Mesendoderm (in vitro differentiated cells): ENCODE measurements at regions not wholly inside any gene's neighbourhood (a gene's known extent, or its start where the extent isn't known, plus 50 kb on each side); places are given as distances from the start of the nearest gene placed in this dataset.

Experiments
- DNase-seq: peaks from one replicate; pipeline ENCODE4 v3.0.0; 2013
- H2AK5ac ChIP-seq: 2 replicates; pipeline ENCODE4 v1.6.1; 2013; ENCODE audit warnings: low read length, inconsistent platforms
- H2BK120ac ChIP-seq: 2 replicates; pipeline ENCODE4 v1.6.1; 2013; ENCODE audit warnings: low read depth, mild to moderate bottlenecking, low read length, moderate library complexity, mixed read lengths
- H2BK15ac ChIP-seq: replicated peaks from 2 replicates; pipeline ENCODE4 v1.6.1; 2013; ENCODE audit warnings: low read depth, mild to moderate bottlenecking, moderate library complexity
- H2BK5ac ChIP-seq: 2 replicates; pipeline ENCODE4 v1.6.1; 2013; ENCODE audit warnings: low read length, inconsistent platforms
- H3K18ac ChIP-seq: 2 replicates; pipeline ENCODE4 v1.6.1; 2013; ENCODE audit warnings: mild to moderate bottlenecking, low read length, mixed read lengths
- H3K23ac ChIP-seq: one replicate; pipeline ENCODE4 v1.6.1; 2013; ENCODE audit warnings: low read length
- H3K27ac ChIP-seq: 2 replicates; pipeline ENCODE4 v1.5.1; 2013; ENCODE audit warnings: low read depth, mild to moderate bottlenecking, inconsistent platforms, low read length, moderate library complexity
- H3K27me3 ChIP-seq: 2 replicates; pipeline ENCODE4 v1.6.1; 2013; ENCODE audit warnings: low read length, control low read depth, mild to moderate bottlenecking, inconsistent platforms; ENCODE audit not compliant: insufficient read depth, poor library complexity
- H3K36me3 ChIP-seq: 2 replicates; pipeline ENCODE4 v1.6.1; 2013; ENCODE audit warnings: low read length, inconsistent platforms; ENCODE audit not compliant: control insufficient read depth, insufficient read depth
- H3K4ac ChIP-seq: one replicate; pipeline ENCODE4 v1.6.1; 2013; ENCODE audit warnings: low read depth, mild to moderate bottlenecking, low read length, moderate library complexity
- H3K4me1 ChIP-seq: 2 replicates; pipeline ENCODE4 v1.6.1; 2013; ENCODE audit warnings: low read depth, low read length, inconsistent platforms; ENCODE audit not compliant: control insufficient read depth
- H3K4me2 ChIP-seq: 2 replicates; pipeline ENCODE4 v1.6.1; 2013; ENCODE audit warnings: low read length
- H3K4me3 ChIP-seq: 2 replicates; pipeline ENCODE4 v1.5.1; 2013; ENCODE audit warnings: mild to moderate bottlenecking, low read length
- H3K56ac ChIP-seq: one replicate; pipeline ENCODE4 v1.6.1; 2013; ENCODE audit warnings: low read length
- H3K79me1 ChIP-seq: 2 replicates; pipeline ENCODE4 v1.6.1; 2013; ENCODE audit warnings: low read length, inconsistent platforms
- H3K79me2 ChIP-seq: 2 replicates; pipeline ENCODE4 v1.6.1; 2013; ENCODE audit warnings: mild to moderate bottlenecking, low read length; ENCODE audit not compliant: control insufficient read depth, insufficient read depth
- H3K9ac ChIP-seq: 2 replicates; pipeline ENCODE4 v1.6.1; 2013; ENCODE audit warnings: low read length, inconsistent platforms
- H4K5ac ChIP-seq: one replicate; pipeline ENCODE4 v1.6.1; 2013; ENCODE audit warnings: low read length
- H4K8ac ChIP-seq: one replicate; pipeline ENCODE4 v1.6.1; 2013; ENCODE audit warnings: low read depth, mild to moderate bottlenecking, control low read depth, low read length, moderate library complexity
- WGBS: extraction: QIAGEN DNeasy Blood & Tissue Kit; methylation state at CpG from one replicate; pipeline ENCODE4 v1.1.7; 2013; ENCODE audit warnings: low lambda C conversion rate, missing lambda C conversion rate; ENCODE audit not compliant: insufficient coverage; ENCODE audit errors: extremely low coverage; 5-methylcytosine and 5-hydroxymethylcytosine counted together

DNA sequence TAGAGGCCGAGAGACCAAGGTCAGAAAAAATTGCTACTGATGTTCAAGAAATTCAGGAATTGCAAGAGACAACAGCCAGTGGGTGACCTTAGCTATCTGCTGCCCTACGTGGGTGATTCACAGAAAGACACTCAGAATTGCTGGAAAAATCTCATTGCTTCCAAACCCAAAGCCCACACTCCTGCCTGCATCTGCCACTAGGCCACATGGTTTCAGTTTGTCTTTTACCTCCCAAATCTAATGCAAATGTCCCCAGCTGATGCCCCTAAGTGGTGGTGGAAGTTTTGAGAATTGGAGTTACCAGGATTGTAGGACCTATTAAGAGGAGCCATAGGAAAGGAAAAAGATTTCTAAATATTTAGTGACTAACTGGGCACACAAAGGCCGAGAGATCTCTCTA is 341.5 kb upstream of the CHRM3 start:
- Histone ChIP-seq H2AK5ac (no peak overlapping the region), H3K36me3 (no peaks in the 10 kb centered on the region), H3K4me2 (no peak overlapping the region), H3K23ac (no peak overlapping the region), H3K27me3 (no peaks in the 10 kb centered on the region), H3K9ac (no peak overlapping the region), H3K4me1 (no peaks in the 10 kb centered on the region), H2BK15ac (no peak overlapping the region), H3K79me1 (no peaks in the 10 kb centered on the region), H3K4me3 (no peak overlapping the region), H2BK5ac (no peak overlapping the region), H3K4ac (no peak overlapping the region), H3K18ac (no peak overlapping the region), H3K79me2 (no peaks in the 10 kb centered on the region), H3K27ac (no peak overlapping the region), H4K5ac (no peak overlapping the region), H4K8ac (peak overlapping the region; percentile 39), H3K56ac (no peak overlapping the region), H2BK120ac (no peak overlapping the region)
- DNase-seq, result peak; percentile 37
- no CpG with 5 or more reads among the region's 3 CpGs for WGBS

DNA sequence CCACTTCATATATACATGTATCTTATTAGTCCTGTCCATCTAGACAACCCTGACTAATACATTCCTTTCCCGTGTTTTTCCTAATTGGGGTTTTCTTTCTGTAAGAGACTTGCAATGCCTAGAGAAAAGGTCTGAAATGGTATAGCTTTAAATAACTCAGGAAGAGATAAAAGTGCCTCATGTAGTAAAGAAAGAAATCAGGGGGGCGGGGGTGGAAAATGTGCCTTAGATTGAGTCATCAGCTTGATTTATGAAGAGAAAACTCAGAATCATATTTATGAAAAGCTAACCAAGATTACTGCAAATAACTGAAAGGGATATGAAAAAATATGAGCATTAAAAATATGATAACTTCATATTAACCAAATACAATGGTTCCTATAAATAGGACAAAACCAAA is 345.8 kb upstream of the CHRM3 start:
- H2BK15ac ChIP-seq, result no peak overlapping the region
- H3K4me2 ChIP-seq, result no peak overlapping the region
- H3K56ac ChIP-seq, result no peak overlapping the region
- H3K27ac ChIP-seq, result no peak overlapping the region
- WGBS, result no CpG with 5 or more reads among the region's 2 CpGs
- H3K18ac ChIP-seq, result no peak overlapping the region
- H2BK5ac ChIP-seq, result no peak overlapping the region
- no peak overlapping the region for H3K9ac ChIP-seq
- DNase-seq, result no peak
- H3K27me3 ChIP-seq, result no peaks in the 10 kb centered on the region
- H3K4me1 ChIP-seq, result no peaks in the 10 kb centered on the region
- no peaks in the 10 kb centered on the region for H3K36me3 ChIP-seq
- H2BK120ac ChIP-seq, result no peak overlapping the region
- H3K79me2 ChIP-seq, result no peaks in the 10 kb centered on the region
- H3K79me1 ChIP-seq, result no peaks in the 10 kb centered on the region
- no peak overlapping the region for H3K23ac ChIP-seq
- no peak overlapping the region for H2AK5ac ChIP-seq
- H4K5ac ChIP-seq, result no peak overlapping the region
- no peak overlapping the region for H4K8ac ChIP-seq
- no peak overlapping the region for H3K4ac ChIP-seq
- no peak overlapping the region for H3K4me3 ChIP-seq

DNA sequence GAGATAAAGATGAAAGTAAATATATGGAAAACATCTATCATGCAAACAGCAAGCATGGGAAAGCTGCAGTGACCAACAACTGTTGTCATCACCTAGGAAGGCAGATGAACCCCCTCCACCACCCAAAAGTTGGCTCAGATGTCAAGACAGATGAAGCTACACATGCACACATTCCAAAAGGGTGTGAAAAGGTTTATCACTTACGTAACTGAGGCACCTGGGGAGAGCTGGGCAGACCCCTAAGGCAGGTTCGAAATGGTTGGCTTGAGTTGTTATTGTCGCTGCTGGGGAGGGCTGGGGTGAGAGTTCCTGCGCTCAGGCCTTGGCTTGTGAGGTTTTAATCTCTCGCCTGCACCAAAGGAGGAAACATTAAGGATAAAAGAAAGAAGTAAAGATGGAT is 355.1 kb upstream of the CHRM3 start:
- H2BK15ac ChIP-seq, result no peak overlapping the region
- WGBS, result no CpG with 5 or more reads among the region's 5 CpGs
- no peak overlapping the region for H3K23ac ChIP-seq
- H3K4me1 ChIP-seq, result no peaks in the 10 kb centered on the region
- H3K18ac ChIP-seq, result no peak overlapping the region
- H3K9ac ChIP-seq, result no peak overlapping the region
- H4K8ac ChIP-seq, result no peak overlapping the region
- no peak overlapping the region for H2BK120ac ChIP-seq
- no peak overlapping the region for H3K4me2 ChIP-seq
- peak; percentile 84 for DNase-seq
- no peak overlapping the region for H3K56ac ChIP-seq
- no peak overlapping the region for H2AK5ac ChIP-seq
- H2BK5ac ChIP-seq, result peak overlapping the region; percentile 54
- no peaks in the 10 kb centered on the region for H3K79me1 ChIP-seq
- no peaks in the 10 kb centered on the region for H3K36me3 ChIP-seq
- peak overlapping the region; percentile 33 for H3K27ac ChIP-seq
- no peak overlapping the region for H3K4me3 ChIP-seq
- no peaks in the 10 kb centered on the region for H3K27me3 ChIP-seq
- H4K5ac ChIP-seq, result no peak overlapping the region
- no peak overlapping the region for H3K4ac ChIP-seq
- no peaks in the 10 kb centered on the region for H3K79me2 ChIP-seq

DNA sequence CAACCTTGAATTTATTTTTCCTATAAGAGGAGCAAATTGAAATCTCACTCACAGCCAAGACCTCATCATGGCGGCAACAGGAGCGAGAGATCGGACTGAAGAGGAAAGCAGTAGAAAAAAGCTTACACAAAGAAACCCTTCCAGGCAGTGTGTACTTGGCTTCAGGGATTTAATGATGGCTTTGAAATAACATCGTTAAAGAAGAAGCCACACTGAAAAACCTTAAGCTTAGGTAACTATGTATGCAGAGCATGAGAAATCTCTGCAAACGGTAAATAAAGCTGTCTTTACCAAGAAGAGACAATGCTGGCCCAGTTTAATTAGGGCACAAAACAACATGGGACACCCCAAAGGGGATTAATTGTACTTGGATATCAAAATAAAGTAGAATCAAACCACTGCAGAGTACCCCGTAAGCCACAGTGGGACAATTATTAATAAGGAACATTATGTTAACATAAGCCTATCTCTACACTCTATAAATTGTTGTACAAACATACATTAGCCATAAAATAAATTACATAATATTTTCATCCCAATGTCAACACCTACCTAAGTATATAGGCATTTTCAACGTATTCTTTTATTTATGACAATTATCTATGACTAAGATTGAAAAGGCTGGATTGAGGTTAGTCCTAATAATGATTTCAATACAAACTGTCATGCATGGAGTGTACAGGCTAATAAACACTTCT is 360.2 kb upstream of the CHRM3 start:
- H3K18ac ChIP-seq, result no peak overlapping the region
- H3K36me3 ChIP-seq, result no peaks in the 10 kb centered on the region
- H3K9ac ChIP-seq, result no peak overlapping the region
- H4K8ac ChIP-seq, result no peak overlapping the region
- 100% methylated on average over 1 of the region's 7 CpGs for WGBS
- H3K23ac ChIP-seq, result no peak overlapping the region
- no peak overlapping the region for H3K4me2 ChIP-seq
- no peak overlapping the region for H3K56ac ChIP-seq
- no peak for DNase-seq
- H3K4me3 ChIP-seq, result no peak overlapping the region
- no peaks in the 10 kb centered on the region for H3K27me3 ChIP-seq
- no peak overlapping the region for H2BK15ac ChIP-seq
- no peak overlapping the region for H4K5ac ChIP-seq
- H3K4me1 ChIP-seq, result no peaks in the 10 kb centered on the region
- H3K79me2 ChIP-seq, result no peaks in the 10 kb centered on the region
- no peaks in the 10 kb centered on the region for H3K79me1 ChIP-seq
- H2AK5ac ChIP-seq, result no peak overlapping the region
- no peak overlapping the region for H3K4ac ChIP-seq
- H3K27ac ChIP-seq, result no peak overlapping the region
- no peak overlapping the region for H2BK120ac ChIP-seq
- H2BK5ac ChIP-seq, result no peak overlapping the region

GRCh38 chr1:239025223-239025622 is 361.1 kb upstream of the CHRM3 start:
- H3K9ac ChIP-seq, result no peak overlapping the region
- no peak overlapping the region for H2BK120ac ChIP-seq
- H2AK5ac ChIP-seq, result no peak overlapping the region
- H3K79me1 ChIP-seq, result no peaks in the 10 kb centered on the region
- no peaks in the 10 kb centered on the region for H3K36me3 ChIP-seq
- no peak for DNase-seq
- H3K4ac ChIP-seq, result no peak overlapping the region
- H4K8ac ChIP-seq, result no peak overlapping the region
- no peak overlapping the region for H3K23ac ChIP-seq
- no peak overlapping the region for H3K18ac ChIP-seq
- H4K5ac ChIP-seq, result no peak overlapping the region
- no CpG with 5 or more reads among the region's 7 CpGs for WGBS
- no peak overlapping the region for H2BK15ac ChIP-seq
- no peak overlapping the region for H3K4me2 ChIP-seq
- no peaks in the 10 kb centered on the region for H3K27me3 ChIP-seq
- no peak overlapping the region for H3K27ac ChIP-seq
- no peaks in the 10 kb centered on the region for H3K4me1 ChIP-seq
- no peak overlapping the region for H2BK5ac ChIP-seq
- no peak overlapping the region for H3K4me3 ChIP-seq
- H3K56ac ChIP-seq, result no peak overlapping the region
- no peaks in the 10 kb centered on the region for H3K79me2 ChIP-seq

GRCh38 chr1:239023732-239024360 is 362.5 kb upstream of the CHRM3 start:
- WGBS, result 100% methylated on average over 1 of the region's 4 CpGs
- no peaks in the 10 kb centered on the region for H3K27me3 ChIP-seq

More at GRCh38 chr1:239023732-239024360, 362.5 kb upstream of the CHRM3 start:
- Histone ChIP-seq H3K27ac (no peak overlapping the region), H2BK5ac (no peak overlapping the region), H3K79me2 (no peaks in the 10 kb centered on the region), H2BK15ac (no peak overlapping the region), H2AK5ac (no peak overlapping the region), H3K36me3 (no peaks in the 10 kb centered on the region), H3K18ac (no peak overlapping the region), H3K4me3 (no peak overlapping the region), H3K4me2 (no peak overlapping the region), H2BK120ac (no peak overlapping the region), H3K79me1 (no peaks in the 10 kb centered on the region), H3K23ac (no peak overlapping the region), H4K5ac (no peak overlapping the region), H3K4me1 (no peaks in the 10 kb centered on the region), H3K9ac (no peak overlapping the region), H3K4ac (no peak overlapping the region), H3K56ac (no peak overlapping the region), H4K8ac (no peak overlapping the region)
- no peak for DNase-seq
